Myocyte (in vitro differentiated cells): ENCODE measurements at regions not wholly inside any gene's neighbourhood (a gene's known extent, or its start where the extent isn't known, plus 50 kb on each side); places are given as distances from the start of the nearest gene placed in this dataset.
"Not testable (repeated sequence)": the region's sequence is repeated elsewhere in the genome, so short reads cannot be mapped to it uniquely, and the experiment has no call there.

Experiments used
- DNase-seq: peaks from one replicate; pipeline ENCODE4 v3.0.0-alpha.2; 2012; ENCODE audit warnings: low read depth

- DNase-seq = no peak
Measured at GRCh38 chr10:34015700-34016099, 681.2 kb upstream of the NRP1 start.

- DNase-seq = no peak
Measured at GRCh38 chr10:34013235-34013634, 678.8 kb upstream of the NRP1 start.

- peak; percentile 44 for DNase-seq
Measured at GRCh38 chr10:34010891-34011290, 676.4 kb upstream of the NRP1 start.

GRCh38 chr10:34010228-34010627, 675.8 kb upstream of the NRP1 start:
- not testable (repeated sequence) for DNase-seq

- no peak for DNase-seq
Measured at GRCh38 chr10:34008656-34009055, 674.2 kb upstream of the NRP1 start.

GRCh38 chr10:34006471-34006870, 672.0 kb upstream of the NRP1 start:
- DNase-seq = no peak

GRCh38 chr10:34003561-34003960, 669.1 kb upstream of the NRP1 start:
- no peak for DNase-seq

GRCh38 chr10:34002896-34003295, 668.4 kb upstream of the NRP1 start:
- DNase-seq = no peak

GRCh38 chr10:34001831-34002230, 667.4 kb upstream of the NRP1 start:
- DNase-seq = no peak

- no peak for DNase-seq
Measured at GRCh38 chr10:34001087-34001580, 666.7 kb upstream of the NRP1 start.

GRCh38 chr10:33993917-33994316, 659.5 kb upstream of the NRP1 start:
- DNase-seq = no peak

GRCh38 chr10:33991924-33992323, 657.5 kb upstream of the NRP1 start:
- DNase-seq = no peak

- no peak for DNase-seq
Measured at GRCh38 chr10:33986515-33986914, 652.0 kb upstream of the NRP1 start.

GRCh38 chr10:33986016-33986415, 651.5 kb upstream of the NRP1 start:
- no peak for DNase-seq

GRCh38 chr10:33982995-33983394, 648.5 kb upstream of the NRP1 start:
- DNase-seq = no peak

- no peak for DNase-seq
Measured at GRCh38 chr10:33981301-33981700, 646.8 kb upstream of the NRP1 start.

- DNase-seq = no peak
Measured at GRCh38 chr10:33979195-33979594, 644.7 kb upstream of the NRP1 start.

- DNase-seq = no peak
Measured at GRCh38 chr10:33975481-33975880, 641.0 kb upstream of the NRP1 start.

- no peak for DNase-seq
Measured at GRCh38 chr10:33974976-33975478, 640.6 kb upstream of the NRP1 start.

- no peak for DNase-seq
Measured at GRCh38 chr10:33968983-33969382, 634.5 kb upstream of the NRP1 start.

- DNase-seq = no peak
Measured at GRCh38 chr10:33967606-33968120, 633.2 kb upstream of the NRP1 start.

- no peak for DNase-seq
Measured at GRCh38 chr10:33966946-33967345, 632.5 kb upstream of the NRP1 start.

- no peak for DNase-seq
Measured at GRCh38 chr10:33965795-33966581, 631.5 kb upstream of the NRP1 start.
